ENCODE measurements at regions not wholly inside any gene's neighbourhood (a gene's known extent, or its start where the extent isn't known, plus 50 kb on each side); places are given as distances from the start of the nearest gene placed in this dataset.
"Not testable (repeated sequence)": the region's sequence is repeated elsewhere in the genome, so short reads cannot be mapped to it uniquely, and the experiment has no call there.

DNA sequence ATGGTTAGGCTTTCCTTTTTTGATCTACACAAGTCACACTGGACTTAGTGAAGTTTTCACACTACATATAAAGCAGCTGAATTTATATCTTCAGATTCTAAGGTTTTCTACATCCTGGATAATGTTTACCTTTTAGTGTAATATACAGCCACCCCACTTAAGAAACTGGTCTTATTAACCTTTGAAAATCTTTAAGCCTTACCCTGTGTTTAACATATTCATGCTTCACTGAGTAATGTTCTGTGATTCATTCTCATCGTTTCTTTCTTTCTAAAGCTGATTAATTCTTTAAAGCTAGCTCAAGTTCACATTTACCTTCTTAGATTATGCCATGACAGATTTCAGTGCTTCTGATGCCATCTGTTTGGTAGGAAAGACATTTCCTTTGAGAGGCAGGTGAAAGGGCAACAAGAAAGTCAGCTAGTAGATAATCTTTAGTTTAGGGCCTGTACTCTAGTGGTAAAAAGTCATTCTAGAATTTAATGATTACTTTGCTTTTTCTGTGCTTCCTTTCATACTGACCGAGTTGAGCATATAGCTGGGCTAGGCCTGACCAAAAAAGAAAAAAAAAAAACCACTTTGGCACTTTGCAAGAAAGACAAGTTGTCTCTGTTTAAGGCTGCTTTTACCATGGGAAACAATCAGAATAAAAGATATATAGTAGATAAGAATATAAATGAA lies 690.9 kb upstream of the FBXO33 start:
- DNase-seq (ENCODE audit: low spot score): no peak

DNA sequence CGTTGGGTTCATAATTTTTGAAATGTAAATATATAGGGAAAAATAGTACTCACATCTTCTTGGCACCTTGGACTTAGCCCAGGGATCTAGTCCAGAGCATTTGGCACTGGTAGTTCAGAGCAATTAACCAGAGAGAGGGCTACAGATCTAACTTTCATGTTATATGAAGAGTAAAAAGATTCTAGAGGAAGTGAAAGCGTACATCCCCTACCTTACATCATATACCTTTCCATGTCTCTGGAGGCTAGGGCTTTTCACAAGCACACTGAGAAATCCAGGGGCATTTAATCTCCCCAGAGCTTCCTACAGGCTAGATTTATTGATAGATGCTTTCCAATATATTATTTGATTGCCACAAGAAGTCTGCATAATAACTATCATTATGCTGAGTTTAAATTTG lies 687.5 kb upstream of the FBXO33 start:
- no peak for DNase-seq (ENCODE audit: low spot score)

DNA sequence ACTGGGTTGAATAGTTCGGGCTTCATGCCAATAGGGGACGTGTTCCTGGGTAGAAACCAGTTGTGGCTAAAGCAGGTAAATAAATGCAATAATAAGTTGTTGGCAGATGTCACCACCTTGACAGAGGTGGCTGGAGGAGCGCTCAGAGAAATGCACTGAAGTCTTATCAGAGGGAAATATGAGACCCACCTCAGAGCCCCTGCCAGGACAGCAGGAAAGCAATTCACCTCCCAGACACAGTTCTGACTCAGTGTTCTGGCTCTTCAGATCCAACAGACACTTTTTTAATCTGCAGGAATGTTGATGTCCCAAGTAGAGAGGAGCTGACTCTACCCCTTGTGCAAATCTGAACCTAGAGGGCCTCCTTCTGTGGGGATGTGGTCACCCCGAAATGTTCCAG lies 687.1 kb upstream of the FBXO33 start:
- DNase-seq (ENCODE audit: low spot score): no peak

DNA sequence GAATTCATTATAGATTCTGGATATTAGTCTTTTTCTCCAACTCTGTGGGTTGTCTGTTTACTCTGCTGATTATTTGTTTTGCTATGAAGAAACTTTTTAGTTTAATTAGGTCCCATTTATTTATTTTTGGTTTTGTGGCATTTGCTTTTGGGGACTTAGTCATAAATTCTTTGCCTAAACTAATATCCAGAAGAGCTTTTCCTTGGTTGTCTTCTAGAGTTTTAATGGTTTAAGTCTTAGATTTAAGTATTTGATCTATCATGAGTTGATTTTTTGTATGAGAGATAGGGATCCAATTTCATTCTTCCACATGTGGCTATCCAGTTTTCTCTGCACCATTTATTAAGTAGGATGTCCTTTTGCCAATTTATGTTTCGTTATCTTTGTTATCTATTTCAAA lies 683.4 kb upstream of the FBXO33 start:
- no peak for DNase-seq (ENCODE audit: low spot score)

DNA sequence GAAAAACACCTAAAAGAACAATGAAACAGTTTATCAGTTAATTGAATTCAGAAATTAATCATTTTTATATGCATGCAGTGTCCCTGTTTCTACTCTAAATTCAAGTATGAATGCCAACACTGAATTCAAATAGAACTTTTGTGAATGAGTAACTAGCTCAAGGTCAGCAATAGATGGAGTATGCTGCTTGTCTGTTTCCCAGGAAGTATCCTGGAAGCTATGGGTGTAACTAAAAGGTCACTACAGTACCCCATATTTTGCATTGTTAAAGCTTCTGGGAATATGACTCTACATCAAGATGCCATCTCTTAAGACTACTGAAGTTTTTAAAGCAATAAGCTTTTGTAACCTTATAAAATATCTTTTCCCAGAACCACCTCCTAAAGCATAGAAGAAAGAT lies 681.4 kb upstream of the FBXO33 start:
- DNase-seq (ENCODE audit: low spot score): no peak

DNA sequence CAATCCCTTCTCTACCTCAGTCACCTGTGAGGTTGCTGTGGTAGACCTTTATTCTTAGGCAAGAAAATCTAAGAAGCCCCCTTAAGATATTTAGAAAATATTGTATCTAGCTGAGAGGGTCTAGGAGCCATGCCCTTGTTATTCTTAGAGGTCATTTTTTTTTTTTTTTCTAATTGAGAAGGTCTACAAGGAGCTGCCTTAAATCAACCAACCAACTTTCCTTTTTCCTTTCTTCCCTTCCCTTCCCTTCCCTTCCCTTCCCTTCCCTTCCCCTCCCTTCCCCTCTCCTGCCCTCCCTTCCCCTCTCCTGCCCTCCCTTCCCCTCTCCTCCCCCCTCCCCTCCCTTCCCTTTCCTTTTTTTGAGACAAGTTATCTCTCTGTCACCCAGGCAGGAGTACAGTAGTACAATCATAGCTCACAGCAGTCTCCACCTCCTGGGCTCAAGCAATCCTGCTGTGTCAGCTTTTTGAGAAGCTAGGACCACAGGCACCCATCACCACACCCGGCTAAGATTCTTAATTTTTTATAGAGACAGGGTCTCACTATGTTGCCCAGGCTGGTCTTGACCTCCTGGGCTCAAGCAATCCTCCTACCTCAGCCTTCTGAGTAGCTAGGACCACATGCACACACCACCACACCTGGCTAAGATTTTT lies 668.4 kb upstream of the FBXO33 start:
- DNase-seq (ENCODE audit: low spot score): no peak

DNA sequence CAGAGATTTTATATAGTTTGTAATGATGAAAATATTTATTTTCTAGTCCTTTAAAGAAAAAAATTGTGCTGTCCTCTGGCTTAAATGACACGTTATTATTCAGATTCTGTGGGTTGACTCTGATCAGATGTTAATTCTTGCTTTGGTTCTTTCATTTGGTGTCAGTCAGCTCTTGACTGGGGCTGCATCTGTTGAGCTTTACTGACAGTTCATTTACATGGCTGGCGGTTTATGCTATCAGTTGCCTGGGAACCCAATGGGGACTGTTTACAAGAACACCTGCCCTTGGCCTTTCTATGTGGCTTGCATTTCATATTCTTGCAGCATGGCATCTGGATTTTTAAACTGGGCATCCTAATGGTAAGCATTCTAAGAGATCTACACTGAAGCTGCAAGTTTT lies 667.1 kb upstream of the FBXO33 start:
- DNase-seq (ENCODE audit: low spot score): no peak

DNA sequence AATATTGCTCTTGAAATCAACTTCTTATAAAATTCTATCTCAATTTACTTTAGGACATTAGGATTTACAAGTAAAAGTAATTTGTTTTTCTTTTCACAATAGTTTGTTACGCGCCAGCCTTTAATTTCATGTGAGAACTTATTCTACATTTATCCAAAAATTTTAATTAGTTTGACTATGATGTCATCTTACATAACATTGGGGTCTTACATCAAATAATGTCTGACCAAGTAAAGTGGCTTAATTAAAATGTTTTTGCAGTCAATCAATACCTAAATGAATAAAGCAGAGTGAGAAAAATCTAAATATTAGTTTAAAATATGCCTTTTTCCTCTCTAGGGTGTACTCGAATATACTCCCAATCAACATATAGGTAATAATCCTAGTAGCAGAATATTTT lies 666.2 kb upstream of the FBXO33 start:
- no peak for DNase-seq (ENCODE audit: low spot score)

DNA sequence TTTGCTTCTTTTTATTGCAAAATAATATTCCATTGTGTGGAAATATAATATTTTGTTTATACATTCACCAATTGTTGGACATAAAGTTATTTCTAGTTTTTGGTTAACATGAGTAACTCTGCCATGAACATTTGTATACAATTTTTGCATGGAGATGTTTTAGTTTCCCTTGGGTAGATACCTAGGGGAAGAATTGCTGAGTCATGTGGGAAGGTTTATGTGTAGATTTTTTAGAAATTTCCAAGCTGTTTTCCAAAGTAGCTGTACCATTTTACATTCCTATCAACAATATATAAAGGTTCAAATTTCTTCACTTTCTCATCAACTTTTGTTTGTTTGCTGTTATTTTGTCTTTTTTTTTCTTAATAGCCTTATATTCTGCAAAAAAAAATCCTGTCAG lies 664.7 kb upstream of the FBXO33 start:
- DNase-seq (ENCODE audit: low spot score): no peak

DNA sequence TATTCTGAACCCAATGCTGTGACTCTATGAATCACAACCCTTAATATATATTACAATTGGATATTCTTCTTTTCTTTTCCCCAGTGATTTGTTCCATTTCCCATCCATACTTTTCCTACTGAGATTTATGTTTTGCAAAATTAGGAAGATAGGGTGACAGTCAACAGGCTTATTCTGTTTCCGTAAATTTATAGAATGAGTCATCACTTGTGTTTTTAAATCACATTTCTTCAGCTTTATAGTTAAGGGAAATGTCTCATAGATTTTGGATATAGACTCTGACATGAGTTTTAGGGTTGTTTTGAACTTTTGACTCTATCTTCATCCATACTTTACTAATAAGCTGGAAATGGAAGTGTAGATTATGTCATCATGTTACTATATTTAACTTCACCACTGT lies 661.6 kb upstream of the FBXO33 start:
- no peak for DNase-seq (ENCODE audit: low spot score)

DNA sequence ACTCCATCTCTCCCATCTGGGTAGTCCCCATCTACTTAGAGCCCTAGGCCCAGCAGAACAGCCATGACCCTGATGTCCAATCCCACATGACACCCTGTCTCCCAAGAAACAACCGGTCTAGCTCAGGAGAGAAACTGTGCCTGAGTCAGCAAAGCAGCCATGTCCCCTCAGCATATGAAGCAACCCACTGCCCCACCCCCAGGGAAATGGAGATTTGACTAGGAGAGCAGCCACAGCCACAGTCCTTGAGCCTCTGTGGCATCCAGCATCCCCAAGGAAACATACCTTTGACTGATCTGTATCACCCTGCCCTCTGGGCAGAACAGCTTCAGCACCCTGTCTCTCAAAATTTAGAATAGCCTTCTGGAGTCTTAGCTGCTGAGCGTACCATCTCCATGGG lies 641.9 kb upstream of the FBXO33 start:
- DNase-seq (ENCODE audit: low spot score): no peak

DNA sequence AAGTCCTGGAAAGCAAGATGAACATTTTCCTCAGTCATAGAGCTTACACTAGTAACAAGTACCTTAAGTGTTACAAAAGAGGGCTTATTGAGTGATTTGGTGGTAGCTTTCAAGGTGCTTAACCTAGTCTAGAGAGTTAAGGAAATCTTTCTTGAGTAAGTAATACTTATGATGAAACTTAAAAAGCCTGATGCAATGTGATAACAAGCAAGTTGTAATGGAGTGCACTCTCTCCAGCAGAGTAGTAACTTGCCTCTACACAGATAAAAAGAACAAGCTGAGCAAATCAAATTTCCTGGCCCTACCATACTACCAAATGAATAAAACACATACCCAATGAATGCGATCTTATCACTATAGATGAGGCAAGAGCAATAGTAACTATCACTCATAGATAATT lies 639.9 kb upstream of the FBXO33 start:
- DNase-seq (ENCODE audit: low spot score): no peak

DNA sequence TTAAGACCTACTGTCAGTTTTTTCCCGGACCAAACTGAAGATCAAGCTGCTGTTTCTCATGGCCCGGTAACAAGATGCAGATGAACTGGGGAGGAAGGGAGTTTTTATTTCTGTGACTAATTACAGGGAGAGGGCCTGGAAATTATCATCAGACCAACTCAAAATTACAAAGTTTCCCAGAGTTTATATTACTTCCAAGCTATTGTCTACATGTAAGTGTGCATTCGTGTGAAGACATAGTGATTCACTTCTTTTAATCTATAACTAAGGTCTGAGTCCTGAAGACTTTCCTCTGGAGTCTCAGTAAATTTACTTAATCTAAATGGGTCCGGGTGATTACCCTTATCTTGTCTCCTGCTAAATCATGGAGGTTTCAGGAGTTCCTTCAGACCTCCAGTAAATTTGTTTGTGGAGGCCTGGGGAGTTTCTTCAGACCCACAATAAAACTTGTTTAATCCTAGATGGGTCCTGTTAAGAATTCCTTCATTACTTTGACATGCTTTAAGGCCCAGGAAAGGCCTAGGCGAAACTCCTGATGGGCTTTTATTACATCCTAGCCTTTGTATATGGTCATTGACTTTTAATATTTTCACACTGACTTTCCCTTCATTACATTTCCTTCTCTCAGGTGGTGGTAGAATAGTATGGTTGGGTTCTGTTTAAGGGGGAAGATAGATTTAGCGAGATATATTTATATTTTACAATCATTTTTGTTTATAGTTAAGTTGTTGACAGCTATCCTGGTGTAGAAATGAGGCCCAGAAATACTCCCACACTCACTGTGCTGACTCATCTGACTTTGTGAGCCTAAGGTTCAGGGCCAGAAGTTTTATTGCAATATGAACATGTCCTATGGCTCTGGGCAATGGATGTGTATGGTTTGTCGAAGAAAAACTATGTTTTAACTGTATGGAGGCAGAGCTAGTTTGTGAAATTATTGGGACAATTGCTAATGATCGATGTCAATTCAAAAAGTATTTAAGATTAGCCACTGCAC lies 627.0 kb upstream of the FBXO33 start:
- no peak for DNase-seq (ENCODE audit: low spot score)

DNA sequence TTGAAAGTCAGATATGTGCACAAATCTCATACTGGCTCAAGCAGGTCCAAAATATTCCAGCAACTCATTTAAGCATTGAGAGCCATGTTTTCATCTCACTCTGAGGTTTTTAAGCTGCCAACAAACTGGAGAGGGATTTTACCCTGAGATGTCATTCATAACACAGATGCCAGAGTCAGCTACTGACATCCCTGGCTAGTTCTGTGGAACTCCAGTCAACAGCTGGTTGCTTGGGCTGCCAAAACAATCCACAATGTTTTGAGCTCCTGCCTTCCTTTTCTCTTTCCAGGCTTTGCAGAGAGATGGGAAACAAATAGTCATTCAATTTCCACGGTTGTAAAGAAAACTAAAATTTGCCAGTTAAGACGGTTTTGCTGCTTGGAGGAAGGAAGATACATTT lies 621.2 kb upstream of the FBXO33 start:
- DNase-seq (ENCODE audit: low spot score): no peak

DNA sequence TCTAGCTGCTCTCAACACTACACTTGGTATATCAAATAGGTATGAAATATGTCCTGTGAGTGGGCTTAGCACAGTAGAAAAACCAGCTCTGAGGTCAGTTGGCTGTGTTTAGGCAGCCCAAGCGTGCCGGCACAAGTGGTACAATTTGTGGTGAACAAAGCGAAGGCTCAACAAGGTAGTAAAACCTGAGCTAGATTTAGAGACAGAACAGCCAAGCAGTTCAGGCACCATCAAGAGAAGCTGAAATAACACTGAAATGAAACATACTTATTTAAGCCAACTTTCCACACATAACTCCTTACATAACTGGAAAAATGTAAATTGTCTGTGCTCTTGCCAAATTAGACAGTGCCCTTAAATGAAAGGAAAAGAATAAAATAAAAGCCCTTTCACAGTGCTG lies 596.8 kb upstream of the FBXO33 start:
- peak; percentile 1 for DNase-seq (ENCODE audit: low spot score)

DNA sequence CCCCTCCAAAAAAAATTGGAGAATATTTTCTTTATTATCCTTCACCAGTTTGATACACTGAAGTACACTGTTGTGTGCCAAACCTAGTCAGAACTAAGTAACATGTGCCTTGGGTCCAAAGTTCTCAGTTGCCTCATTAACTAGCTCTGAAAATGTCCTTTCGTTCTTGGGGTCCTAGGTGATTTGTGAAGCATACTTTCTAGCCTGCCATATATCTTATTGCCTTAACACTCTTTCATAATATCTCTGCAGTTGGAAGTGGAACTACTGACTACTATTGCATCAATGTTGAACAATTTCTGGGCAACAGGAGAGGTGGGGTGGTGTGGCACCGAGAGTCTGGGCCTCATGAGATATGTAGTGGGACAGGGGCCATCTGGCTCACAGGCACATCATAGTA lies 592.9 kb upstream of the FBXO33 start:
- DNase-seq (ENCODE audit: low spot score): no peak

DNA sequence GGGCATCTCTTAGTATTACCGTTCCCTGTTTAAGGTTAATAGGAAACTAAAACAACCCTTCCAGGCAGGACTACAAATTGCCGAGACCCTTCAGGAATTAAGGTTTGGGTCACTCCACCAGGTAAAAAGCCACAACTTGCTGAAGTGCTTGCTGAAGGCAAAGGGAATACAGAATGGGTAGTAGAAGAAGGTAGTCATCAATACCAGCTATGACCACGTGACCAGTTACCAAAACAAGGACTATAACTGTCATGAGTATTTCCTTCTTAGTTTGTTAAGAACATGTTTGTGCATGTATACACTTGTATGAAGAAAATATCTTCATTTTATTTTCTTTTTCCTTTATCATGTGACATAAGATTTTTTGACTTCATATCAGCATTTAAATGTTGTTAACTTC lies 578.7 kb upstream of the FBXO33 start:
- DNase-seq (ENCODE audit: low spot score): no peak

DNA sequence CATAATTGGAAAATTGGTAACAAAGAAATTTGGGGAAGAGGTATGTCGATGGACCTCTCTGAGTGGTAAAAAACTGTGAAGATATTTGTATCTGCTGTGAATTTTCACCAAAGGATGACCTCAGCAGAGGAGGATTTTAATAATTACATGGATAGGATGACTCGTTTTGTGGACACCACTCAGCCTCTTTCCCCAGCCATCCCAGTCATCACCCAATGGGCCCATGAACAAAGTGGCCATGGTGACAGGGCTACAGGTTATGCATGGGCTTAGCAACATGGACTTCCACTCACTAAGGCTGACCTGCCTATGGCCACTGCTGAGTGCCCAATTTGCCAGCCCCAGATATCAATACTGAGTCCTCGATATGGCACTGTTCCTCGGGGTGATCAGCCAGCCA lies 577.5 kb upstream of the FBXO33 start:
- no peak for DNase-seq (ENCODE audit: low spot score)

DNA sequence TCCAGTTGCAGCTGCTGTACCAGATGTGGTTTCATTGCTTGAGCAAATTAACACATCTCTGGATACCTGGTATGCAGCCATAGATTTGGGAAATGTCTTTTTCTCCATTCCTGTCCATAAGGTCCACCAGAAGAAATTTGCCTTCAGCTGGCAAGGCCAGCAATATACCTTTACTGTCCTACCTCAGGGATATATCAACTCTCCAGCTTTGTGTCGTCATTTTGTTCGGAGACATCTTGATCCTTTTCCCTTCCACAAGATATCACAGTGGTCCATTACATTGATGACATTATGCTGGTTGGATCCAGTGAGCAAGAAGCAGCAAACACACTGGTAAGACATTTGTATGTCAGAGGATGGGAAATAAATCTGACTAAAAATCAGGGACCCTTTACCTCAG lies 576.1 kb upstream of the FBXO33 start:
- DNase-seq (ENCODE audit: low spot score): not testable (repeated sequence)

DNA sequence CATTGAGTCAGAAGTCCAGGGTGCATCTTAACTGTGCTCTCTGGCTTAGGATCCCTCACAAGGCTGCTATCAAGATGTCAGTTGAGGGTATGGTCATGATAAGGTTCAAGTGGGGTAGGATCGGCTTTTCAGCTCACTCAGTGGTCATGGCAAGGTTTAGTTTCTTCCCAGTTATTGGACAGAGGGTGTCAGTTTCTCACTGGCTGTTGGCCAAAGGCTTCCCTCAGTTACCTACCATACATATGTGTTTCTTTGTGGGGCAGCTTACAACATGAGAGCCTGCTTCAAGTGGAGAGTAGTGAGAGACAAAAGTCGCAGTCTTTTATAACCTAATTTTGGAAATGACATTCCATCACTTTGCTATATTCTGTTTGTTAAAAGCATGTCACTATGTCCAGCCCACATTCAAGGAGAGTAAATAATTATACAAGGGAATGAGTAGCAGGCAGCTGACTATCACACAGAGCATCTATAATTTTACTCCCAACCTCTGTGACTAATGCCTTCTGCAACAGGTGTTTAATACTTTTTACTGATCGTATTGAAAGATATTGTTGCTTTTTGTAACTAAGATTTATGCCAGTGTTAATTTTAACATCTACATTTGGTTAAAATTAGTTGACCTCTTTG lies 572.8 kb upstream of the FBXO33 start:
- DNase-seq (ENCODE audit: low spot score): no peak

DNA sequence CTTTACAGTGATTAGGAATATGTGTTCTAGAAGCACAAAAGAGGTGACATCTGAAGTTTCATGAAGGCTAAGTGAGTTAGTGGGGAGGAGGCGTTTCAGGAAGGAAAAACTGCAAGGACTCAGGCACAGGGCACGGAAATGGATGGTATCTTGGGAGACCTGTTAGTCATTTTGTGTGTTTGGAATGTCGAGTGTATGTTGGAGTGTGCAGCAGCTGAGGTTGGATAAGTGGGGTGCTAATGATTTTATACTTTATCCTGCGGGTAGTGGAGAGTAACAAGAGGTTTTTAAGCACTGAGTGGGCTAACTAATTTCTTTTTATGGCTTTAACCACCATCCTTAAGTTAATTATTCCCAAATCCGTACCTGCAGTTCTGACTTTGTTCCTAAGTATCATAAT lies 571.5 kb upstream of the FBXO33 start:
- no peak for DNase-seq (ENCODE audit: low spot score)

DNA sequence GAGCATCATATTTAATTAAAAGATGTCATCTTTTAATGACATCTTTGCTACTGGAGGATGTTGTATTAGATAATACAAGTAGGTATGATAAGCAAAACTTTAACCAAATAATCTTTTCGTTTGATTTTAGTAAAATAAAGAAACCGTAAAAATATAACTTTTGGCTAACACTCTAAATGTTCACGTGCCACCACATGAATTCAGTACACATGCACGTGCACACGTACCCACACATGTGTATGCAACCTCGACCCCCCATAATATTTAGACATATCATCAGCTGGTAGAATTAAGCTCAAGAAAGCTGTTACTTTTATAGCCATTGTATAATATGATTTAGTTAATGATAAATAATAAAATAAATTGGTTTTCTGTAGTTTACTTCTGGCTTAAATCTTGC lies 566.6 kb upstream of the FBXO33 start:
- no peak for DNase-seq (ENCODE audit: low spot score)

Data from umbilical cord (tissue), 1 donor.